Mucosa of descending colon (tissue), 3 donors: ENCODE measurements at regions not wholly inside any gene's neighbourhood (a gene's known extent, or its start where the extent isn't known, plus 50 kb on each side); places are given as distances from the start of the nearest gene placed in this dataset.

Source experiments
- ATAC-seq: fragments of 200-7000 bp; cut with Tn5 transposase; one replicate; pipeline ENCODE4 v1.9.1; 2020; ENCODE audit warnings: mild to moderate bottlenecking, moderate library complexity
- DNase-seq, 3 donors: peaks; one replicate each; pipeline ENCODE4 v3.0.0-alpha.2; 2020
- H3K36me3 ChIP-seq: fragments of 200-600 bp; one replicate; pipeline ENCODE4 v1.8.0; 2021; ENCODE audit warnings: low read depth, mild to moderate bottlenecking
- H3K4me1 ChIP-seq: fragments of 200-600 bp; one replicate; pipeline ENCODE4 v1.8.0; 2021; ENCODE audit warnings: low read depth, mild to moderate bottlenecking
- H3K4me3 ChIP-seq: fragments of 200-600 bp; one replicate; pipeline ENCODE4 v1.8.0; 2021; ENCODE audit warnings: mild to moderate bottlenecking
- H3K9me3 ChIP-seq: fragments of 200-600 bp; one replicate; pipeline ENCODE4 v1.8.0; 2021; ENCODE audit warnings: mild to moderate bottlenecking
- intact Hi-C, 2 donors: fragments of 100-400 bp; cut with DNase I in 1 of 2; cut with micrococcal nuclease in 1 of 2; formaldehyde crosslinking; loops; one replicate each; pipeline versions ENCODE4 v1.11.0 to v1.11.1; 2022; cut with DNase I, micrococcal nuclease
- TF ChIP-seq, protein P1 (sequence below): fragments of 200-600 bp; IDR thresholded peaks from one replicate; pipeline ENCODE4 v1.8.0; 2022; ENCODE audit warnings: antibody characterized with exemption, mild to moderate bottlenecking
- donor health status: DM: no; HTN: no; CAD: no; lungs with moderate emphysema.
- donor health status: DM: no; HTN: no; CAD: no.
- donor health status: DM: no; HTN: yes; CAD: no.

DNA sequence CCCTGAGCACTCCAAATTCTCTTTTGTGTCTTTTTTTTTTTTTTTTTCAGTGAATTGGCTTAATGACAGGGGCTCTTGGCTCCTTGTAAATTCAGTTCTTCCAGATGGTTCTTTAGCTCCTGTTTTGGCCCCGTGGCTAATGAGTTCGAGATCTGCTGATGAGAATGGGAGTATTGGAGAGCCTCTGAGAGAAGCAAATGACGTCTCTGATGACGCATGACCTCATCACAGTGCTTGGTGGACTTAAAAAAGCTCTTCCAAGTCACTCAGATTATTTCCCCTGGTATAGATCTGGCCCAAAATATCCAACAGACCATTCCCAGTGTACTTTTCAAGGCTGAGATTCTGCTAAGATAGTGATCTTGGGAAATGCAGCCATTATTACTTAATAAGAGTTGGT, 159.5 kb downstream of the MIS18A start:
- Histone ChIP-seq H3K4me1 (no peaks in the 10 kb centered on the region), H3K36me3 (no peaks in the 10 kb centered on the region), H3K4me3 (no peak overlapping the region), H3K9me3 (peaks cover 5% of the 10 kb centered on the region)
- DNase-seq (no peak), ATAC-seq (no peak)
- intact Hi-C loops = no loop called here
- TF ChIP-seq, protein P1, sequence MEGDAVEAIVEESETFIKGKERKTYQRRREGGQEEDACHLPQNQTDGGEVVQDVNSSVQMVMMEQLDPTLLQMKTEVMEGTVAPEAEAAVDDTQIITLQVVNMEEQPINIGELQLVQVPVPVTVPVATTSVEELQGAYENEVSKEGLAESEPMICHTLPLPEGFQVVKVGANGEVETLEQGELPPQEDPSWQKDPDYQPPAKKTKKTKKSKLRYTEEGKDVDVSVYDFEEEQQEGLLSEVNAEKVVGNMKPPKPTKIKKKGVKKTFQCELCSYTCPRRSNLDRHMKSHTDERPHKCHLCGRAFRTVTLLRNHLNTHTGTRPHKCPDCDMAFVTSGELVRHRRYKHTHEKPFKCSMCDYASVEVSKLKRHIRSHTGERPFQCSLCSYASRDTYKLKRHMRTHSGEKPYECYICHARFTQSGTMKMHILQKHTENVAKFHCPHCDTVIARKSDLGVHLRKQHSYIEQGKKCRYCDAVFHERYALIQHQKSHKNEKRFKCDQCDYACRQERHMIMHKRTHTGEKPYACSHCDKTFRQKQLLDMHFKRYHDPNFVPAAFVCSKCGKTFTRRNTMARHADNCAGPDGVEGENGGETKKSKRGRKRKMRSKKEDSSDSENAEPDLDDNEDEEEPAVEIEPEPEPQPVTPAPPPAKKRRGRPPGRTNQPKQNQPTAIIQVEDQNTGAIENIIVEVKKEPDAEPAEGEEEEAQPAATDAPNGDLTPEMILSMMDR = no peak

DNA sequence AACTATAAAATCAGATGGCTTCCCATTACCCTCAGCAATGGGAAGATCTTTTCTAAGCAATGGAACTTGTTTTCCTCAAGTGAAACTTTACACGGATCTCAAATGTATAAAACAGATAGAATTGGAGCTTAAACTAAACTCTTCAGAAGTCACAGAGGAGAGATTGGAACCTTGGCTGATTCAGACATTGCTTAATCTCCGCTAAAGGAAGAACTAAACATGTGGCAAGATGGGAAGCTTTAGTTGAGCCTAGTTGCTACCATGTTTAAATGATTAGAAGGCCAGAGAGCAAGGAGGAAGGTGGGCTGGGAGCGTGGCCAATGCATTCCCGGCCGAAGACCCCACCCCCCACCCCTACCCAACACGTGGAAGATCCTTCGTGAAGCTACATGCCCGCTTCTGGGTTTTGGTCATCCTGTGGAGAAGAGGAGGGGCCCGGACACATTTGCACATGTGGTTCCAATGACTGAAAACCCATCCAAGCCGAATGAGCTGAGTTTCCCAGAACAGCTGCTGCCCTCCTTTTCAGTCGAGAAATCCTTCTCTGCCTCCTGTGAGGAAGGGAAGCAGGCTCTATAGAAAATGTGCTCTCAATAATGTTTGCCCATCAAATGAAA, 164.3 kb downstream of the MIS18A start:
- no peak for ATAC-seq

DNA sequence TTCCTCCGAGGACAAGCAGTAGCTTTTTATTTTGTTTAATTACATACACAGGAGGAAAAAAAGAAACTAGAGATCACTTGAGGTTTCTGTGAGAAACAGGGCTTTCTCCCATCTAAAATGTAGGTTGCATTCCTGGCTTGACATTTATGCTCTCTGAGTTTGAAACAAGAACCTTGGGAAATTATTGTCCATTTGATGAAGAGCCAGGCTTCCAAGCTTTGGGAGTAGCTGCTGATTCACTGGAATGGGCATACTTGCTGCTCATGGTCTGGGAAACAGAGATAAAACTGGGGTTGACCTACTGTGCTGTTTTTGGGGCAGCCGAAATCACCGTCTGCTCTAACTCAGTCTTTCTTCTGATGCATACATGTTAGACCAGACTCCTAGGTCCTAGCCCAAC, 165.4 kb downstream of the MIS18A start:
- ATAC-seq (no peak), DNase-seq (no peak)
- Histone ChIP-seq H3K4me3 (no peak overlapping the region), H3K9me3 (no peaks in the 10 kb centered on the region), H3K36me3 (no peaks in the 10 kb centered on the region), H3K4me1 (no peaks in the 10 kb centered on the region)
- TF ChIP-seq, protein P1 = no peak
- intact Hi-C loops = no loop called here

More for the DNA sequence above, 164.3 kb downstream of the MIS18A start:
- TF ChIP-seq, protein P1 = no peak
- intact Hi-C loops = no loop called here
- Histone ChIP-seq H3K36me3 (no peaks in the 10 kb centered on the region), H3K4me1 (no peaks in the 10 kb centered on the region), H3K9me3 (no peaks in the 10 kb centered on the region), H3K4me3 (no peak overlapping the region)
- no peak for DNase-seq

DNA sequence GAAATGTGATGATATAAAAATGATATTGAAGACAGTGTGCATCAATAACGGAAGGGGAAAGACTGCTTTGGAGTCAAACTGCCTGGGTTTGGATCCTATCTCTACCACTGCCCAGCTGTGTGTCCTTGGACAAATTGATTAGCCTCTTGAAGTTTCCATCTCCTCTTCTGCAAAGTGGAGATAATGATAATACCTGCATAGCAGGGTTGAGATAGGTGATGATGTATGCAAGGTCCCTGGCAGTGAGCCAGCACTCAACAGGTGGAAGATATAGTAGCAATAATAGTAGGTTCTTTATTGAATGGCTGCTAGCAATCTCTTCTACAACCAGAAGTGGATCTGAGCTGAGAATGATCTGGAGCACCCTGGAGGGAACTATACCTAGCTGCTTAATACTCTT, 166.7 kb downstream of the MIS18A start:
- no peaks in the 10 kb centered on the region for H3K4me1 ChIP-seq
- H3K9me3 ChIP-seq = no peaks in the 10 kb centered on the region
- intact Hi-C loops = no loop called here
- TF ChIP-seq, protein P1 = no peak
- no peaks in the 10 kb centered on the region for H3K36me3 ChIP-seq
- no peak overlapping the region for H3K4me3 ChIP-seq
- DNase-seq (no peak), ATAC-seq (no peak)

- TF ChIP-seq, protein P1 = no peak
Observed at GRCh38 chr21:32108566-32108965, 170.3 kb downstream of the MIS18A start.

GRCh38 chr21:32103361-32103760, 175.5 kb downstream of the MIS18A start:
- intact Hi-C loops = no loop called here
- Histone ChIP-seq H3K36me3 (no peaks in the 10 kb centered on the region), H3K4me3 (no peak overlapping the region), H3K9me3 (no peaks in the 10 kb centered on the region), H3K4me1 (no peaks in the 10 kb centered on the region)
- DNase-seq = no peak
- ATAC-seq = no peak
- TF ChIP-seq, protein P1 = no peak

More at GRCh38 chr21:32108566-32108965, 170.3 kb downstream of the MIS18A start:
- intact Hi-C loops = no loop called here
- DNase-seq (no peak), ATAC-seq (no peak)
- no peaks in the 10 kb centered on the region for H3K4me1 ChIP-seq
- no peaks in the 10 kb centered on the region for H3K36me3 ChIP-seq
- H3K4me3 ChIP-seq = no peak overlapping the region
- H3K9me3 ChIP-seq = no peaks in the 10 kb centered on the region
